Fibroblast of the aortic adventitia (primary cell): ENCODE measurements at regions not wholly inside any gene's neighbourhood (a gene's known extent, or its start where the extent isn't known, plus 50 kb on each side); places are given as distances from the start of the nearest gene placed in this dataset.

Experiments
- DNase-seq: peaks from one replicate; pipeline ENCODE4 v3.0.0-alpha.2; 2010; ENCODE audit warnings: low read depth
- H3K4me3 ChIP-seq: 2 replicates; pipeline ENCODE4 v1.5.1; 2011; ENCODE audit warnings: low read depth, mild to moderate bottlenecking, control low read depth, low read length, moderate library complexity
- CTCF ChIP-seq: IDR thresholded peaks from 2 replicates; pipeline ENCODE4 v1.5.1; 2011; ENCODE audit warnings: mild to moderate bottlenecking, low read length, control low read depth, inconsistent platforms; ENCODE audit not compliant: insufficient read depth

- no peak overlapping the region for H3K4me3 ChIP-seq
- DNase-seq: no peak
- TF ChIP-seq CTCF: no peak
Observed at GRCh38 chr12:116353958-116354357, 76.5 kb upstream of the MED13L start.

- no peak for TF ChIP-seq CTCF
- DNase-seq: no peak
- H3K4me3 ChIP-seq: no peak overlapping the region
Observed at GRCh38 chr12:116354534-116354933, 77.0 kb upstream of the MED13L start.

DNA sequence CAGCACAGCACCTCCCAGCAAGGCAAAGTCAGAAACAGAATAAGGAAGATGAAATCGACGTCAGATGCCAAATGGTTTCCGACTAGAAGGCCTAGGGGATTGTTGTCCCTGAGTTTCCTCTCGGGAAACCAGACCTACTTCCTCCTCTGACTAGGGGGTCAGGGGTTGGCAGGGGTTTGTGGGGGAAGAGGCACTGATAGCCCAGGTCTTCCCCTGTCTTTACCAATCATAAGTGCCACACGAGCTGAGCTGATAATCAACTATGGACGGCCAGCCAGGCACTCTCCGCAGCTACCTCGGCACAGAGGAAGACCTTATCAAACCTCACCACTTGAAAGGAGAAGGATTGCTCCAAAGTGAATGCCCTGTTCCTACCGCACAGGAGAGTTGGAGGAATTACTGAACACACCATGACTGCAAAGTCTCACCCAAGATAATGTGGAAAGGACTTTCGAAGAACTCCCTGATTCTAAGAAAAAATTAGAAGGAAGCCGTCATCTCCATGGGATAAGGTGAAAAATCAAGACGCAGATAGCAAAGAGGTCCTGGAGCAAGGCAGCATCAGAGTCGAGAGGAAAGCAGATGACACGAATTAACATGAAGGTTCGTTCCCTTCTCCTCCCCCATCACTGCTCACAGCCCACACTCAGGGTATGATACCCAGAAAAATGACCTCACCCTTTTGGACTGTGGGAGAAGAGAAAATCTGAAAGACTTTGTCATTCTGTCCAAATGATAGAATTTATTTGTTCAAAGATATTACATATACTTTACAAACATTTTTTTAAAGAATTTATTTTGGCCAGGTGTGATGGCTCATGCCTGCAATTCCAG, 77.7 kb upstream of the MED13L start:
- TF ChIP-seq CTCF: no peak
- H3K4me3 ChIP-seq: no peak overlapping the region
- DNase-seq: no peak

- DNase-seq: no peak
- H3K4me3 ChIP-seq: peak overlapping the region; percentile 3
- TF ChIP-seq CTCF: no peak
Observed at GRCh38 chr12:116358536-116358892, 81.0 kb upstream of the MED13L start.

GRCh38 chr12:116358893-116359761, 81.6 kb upstream of the MED13L start:
- H3K4me3 ChIP-seq: peak overlapping the region; percentile 3
- no peak for TF ChIP-seq CTCF
- DNase-seq: peak; percentile 97

GRCh38 chr12:116360579-116361413, 83.3 kb upstream of the MED13L start:
- no peak for DNase-seq
- TF ChIP-seq CTCF: no peak
- no peak overlapping the region for H3K4me3 ChIP-seq
